Gastroesophageal sphincter (tissue), 4 donors: ENCODE measurements at regions not wholly inside any gene's neighbourhood (a gene's known extent, or its start where the extent isn't known, plus 50 kb on each side); places are given as distances from the start of the nearest gene placed in this dataset.
A peak's percentile ranks its signal among the peaks of the same experiment; 100 is the strongest.
"Not testable (repeated sequence)": the region's sequence is repeated elsewhere in the genome, so short reads cannot be mapped to it uniquely, and the experiment has no call there.

Source experiments
- ATAC-seq: fragments of 150-250 bp; one replicate; pipeline ENCODE4 v1.9.1; 2016; ENCODE audit warnings: mild to moderate bottlenecking, moderate library complexity
- H3K27ac ChIP-seq, 4 donors: fragments of 200-600 bp; sonication (generic) in 3 of 4; 1 replicate in 3 of 4; 2 replicates in 1 of 4; pipeline ENCODE4 v1.5.1; 2016 to 2019
- H3K27me3 ChIP-seq: fragments of 200-600 bp; sonication (generic); one replicate; pipeline ENCODE4 v1.5.1; 2019
- H3K36me3 ChIP-seq, 2 donors: fragments of 200-600 bp; sonication (generic); one replicate each; pipeline ENCODE4 v1.5.1; 2019; ENCODE audit warnings: control low read depth in 1 of 2
- H3K4me1 ChIP-seq, 3 donors: fragments of 200-600 bp; sonication (generic); 1 replicate in 2 of 3; 2 replicates in 1 of 3; pipeline ENCODE4 v1.5.1; 2016 to 2019; ENCODE audit warnings: control low read depth in 2 of 3
- H3K4me3 ChIP-seq, 2 donors: fragments of 200-600 bp; sonication (generic); one replicate each; pipeline ENCODE4 v1.5.1; 2019; ENCODE audit warnings: mild to moderate bottlenecking in 1 of 2, moderate library complexity in 1 of 2
- H3K9me3 ChIP-seq, 3 donors: fragments of 200-600 bp; sonication (generic); one replicate each; pipeline ENCODE4 v1.5.1; 2017 to 2019; ENCODE audit warnings: control low read depth in 2 of 3
- WGBS, 2 donors: methylation state at CpG; one replicate each; pipeline ENCODE4 v1.1.5; 2018; ENCODE audit warnings: low coverage in 1 of 2; 5-methylcytosine and 5-hydroxymethylcytosine counted together

DNA sequence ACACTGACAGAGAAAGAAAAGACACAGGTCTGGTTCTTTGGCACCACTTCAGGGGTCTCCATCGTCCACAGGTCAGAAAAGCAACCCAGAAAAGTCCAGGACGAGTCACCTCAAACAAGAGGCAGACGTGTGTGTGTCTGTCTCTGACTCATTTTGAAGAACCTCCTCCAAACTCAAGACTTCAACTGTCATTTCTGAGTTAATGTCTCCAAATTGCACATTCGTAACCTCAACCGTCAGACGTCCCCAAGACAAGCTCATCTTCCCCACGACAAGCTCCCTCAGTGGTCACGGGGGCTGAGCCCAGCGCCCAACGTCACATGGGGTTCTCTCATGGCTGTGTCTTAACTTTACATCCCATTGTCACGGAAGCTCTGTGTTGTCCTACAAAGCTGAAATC lies 70.2 kb upstream of the TNK2 start:
- H3K27me3 ChIP-seq, H3K4me1 ChIP-seq, ATAC-seq, H3K4me3 ChIP-seq, H3K9me3 ChIP-seq, H3K27ac ChIP-seq: not testable (repeated sequence)
- WGBS, 2 donors: no CpG with 5 or more reads among the region's 11 CpGs
- H3K36me3 ChIP-seq: peaks cover 7 to 90% of the 10 kb centered on the region in 2 donors

DNA sequence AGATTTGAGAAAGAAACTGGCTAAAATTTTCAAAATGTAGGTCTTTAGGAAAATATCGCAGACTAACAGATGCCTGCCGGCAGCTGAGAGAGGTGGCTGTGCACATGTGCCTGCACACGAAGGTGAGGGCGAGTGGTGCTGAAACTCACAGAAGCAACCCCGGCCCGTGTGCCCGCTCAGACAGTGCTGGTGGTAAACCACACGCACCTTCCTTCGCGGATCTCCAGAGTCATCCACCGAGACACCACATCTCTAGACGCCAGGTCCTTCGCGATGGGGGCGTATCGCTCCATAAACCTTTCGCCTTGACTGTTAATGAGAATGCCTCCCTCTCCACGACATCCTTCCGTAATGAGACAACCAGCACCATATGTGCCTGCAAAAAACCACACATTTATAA lies 68.5 kb upstream of the TNK2 start:
- not testable (repeated sequence) for H3K27me3 ChIP-seq, H3K27ac ChIP-seq, H3K9me3 ChIP-seq, H3K4me1 ChIP-seq, ATAC-seq, H3K4me3 ChIP-seq
- H3K36me3 ChIP-seq: peaks cover 7 to 87% of the 10 kb centered on the region in 2 donors
- no CpG with 5 or more reads among the region's 19 CpGs for WGBS, 2 donors

DNA sequence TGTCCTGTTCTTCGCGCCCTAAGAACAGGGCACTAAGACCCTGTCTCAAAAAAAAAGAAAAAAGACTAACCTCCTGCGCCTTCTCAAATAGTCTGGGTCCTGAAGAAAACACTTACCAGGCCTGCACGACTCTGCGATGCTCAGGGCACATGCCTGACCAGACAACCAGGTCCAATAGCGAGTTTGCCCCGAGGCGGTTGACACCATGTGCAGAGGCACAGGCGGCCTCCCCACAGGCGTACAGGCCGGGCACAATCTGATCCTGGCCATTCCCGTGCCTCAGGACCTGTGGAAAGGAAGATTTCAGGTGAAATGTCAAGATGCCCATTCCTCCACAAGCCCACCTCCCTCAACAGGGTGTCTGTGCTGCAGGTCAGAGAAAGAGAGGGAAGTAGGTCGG lies 65.9 kb upstream of the TNK2 start:
- H3K27me3 ChIP-seq, H3K4me3 ChIP-seq, H3K27ac ChIP-seq, H3K9me3 ChIP-seq, ATAC-seq, H3K4me1 ChIP-seq: not testable (repeated sequence)
- 100% methylated on average over 3 of the region's 13 CpGs; no CpG with 5 or more reads in 1 of the 2 donors for WGBS, 2 donors
- H3K36me3 ChIP-seq: peaks cover 7 to 92% of the 10 kb centered on the region in 2 donors

GRCh38 chr3:195970873-195971272 lies 62.5 kb upstream of the TNK2 start:
- peaks cover 0 to 84% of the 10 kb centered on the region in 2 donors for H3K36me3 ChIP-seq
- not testable (repeated sequence) for ATAC-seq

GRCh38 chr3:195969838-195970776 lies 61.8 kb upstream of the TNK2 start:
- H3K4me3 ChIP-seq, H3K27me3 ChIP-seq, H3K9me3 ChIP-seq, H3K27ac ChIP-seq, H3K4me1 ChIP-seq, ATAC-seq: not testable (repeated sequence)
- H3K36me3 ChIP-seq: peaks cover 0 to 84% of the 10 kb centered on the region in 2 donors
- 76% methylated on average over 4 of the region's 22 CpGs; no CpG with 5 or more reads in 1 of the 2 donors for whole genome bisulfite sequencing, 2 donors

More at GRCh38 chr3:195970873-195971272, 62.5 kb upstream of the TNK2 start:
- H3K27ac ChIP-seq, H3K4me3 ChIP-seq, H3K27me3 ChIP-seq, H3K9me3 ChIP-seq, H3K4me1 ChIP-seq: not testable (repeated sequence)
- WGBS, 2 donors: 80 to 84% methylated on average over 1 to 8 of the region's 9 CpGs

GRCh38 chr3:195969341-195969740 lies 61.0 kb upstream of the TNK2 start:
- not testable (repeated sequence) for H3K9me3 ChIP-seq, H3K4me3 ChIP-seq, H3K27ac ChIP-seq, H3K27me3 ChIP-seq, ATAC-seq, H3K4me1 ChIP-seq
- H3K36me3 ChIP-seq: peaks cover 0 to 84% of the 10 kb centered on the region in 2 donors
- WGBS, 2 donors: 86% methylated on average over 6 of the region's 9 CpGs; no CpG with 5 or more reads in 1 of the 2 donors

DNA sequence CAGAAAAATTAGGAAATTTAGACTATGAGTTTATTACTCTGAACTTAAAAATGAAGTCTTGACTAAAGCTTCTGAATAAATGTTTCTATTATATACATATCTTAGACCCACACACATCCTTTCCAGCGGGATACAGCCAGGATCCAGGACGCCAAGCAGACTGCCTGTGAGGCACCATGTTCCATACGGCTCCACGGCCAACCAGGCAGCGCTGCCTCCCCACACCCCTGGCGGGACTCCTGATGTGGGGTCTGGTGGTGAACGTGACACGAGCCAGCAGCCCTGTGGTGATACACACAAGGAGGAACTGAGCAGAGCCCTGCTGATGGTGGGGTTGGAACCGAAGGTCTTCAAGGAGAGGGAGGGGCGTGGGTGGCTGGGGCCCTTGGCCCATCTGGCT lies 59.8 kb upstream of the TNK2 start:
- not testable (repeated sequence) for ATAC-seq, H3K27me3 ChIP-seq, H3K4me3 ChIP-seq, H3K27ac ChIP-seq, H3K9me3 ChIP-seq, H3K4me1 ChIP-seq
- H3K36me3 ChIP-seq: peaks cover 0 to 84% of the 10 kb centered on the region in 2 donors
- 96% methylated on average over 4 of the region's 10 CpGs; no CpG with 5 or more reads in 1 of the 2 donors for WGBS, 2 donors

- not testable (repeated sequence) for H3K4me3 ChIP-seq, H3K9me3 ChIP-seq, H3K27ac ChIP-seq, H3K4me1 ChIP-seq, ATAC-seq, H3K27me3 ChIP-seq
- H3K36me3 ChIP-seq: peaks cover 0 to 87% of the 10 kb centered on the region in 2 donors
- WGBS, 2 donors: no CpG with 5 or more reads among the region's 16 CpGs
Measured at GRCh38 chr3:195967387-195967720, 59.0 kb upstream of the TNK2 start.

- ATAC-seq, H3K4me1 ChIP-seq, H3K27me3 ChIP-seq, H3K27ac ChIP-seq, H3K4me3 ChIP-seq, H3K9me3 ChIP-seq: not testable (repeated sequence)
- WGBS, 2 donors: 56 to 78% methylated on average over 3 to 5 of the region's 15 CpGs
- H3K36me3 ChIP-seq: peaks cover 0 to 87% of the 10 kb centered on the region in 2 donors
Measured at GRCh38 chr3:195966563-195967386, 58.4 kb upstream of the TNK2 start.

DNA sequence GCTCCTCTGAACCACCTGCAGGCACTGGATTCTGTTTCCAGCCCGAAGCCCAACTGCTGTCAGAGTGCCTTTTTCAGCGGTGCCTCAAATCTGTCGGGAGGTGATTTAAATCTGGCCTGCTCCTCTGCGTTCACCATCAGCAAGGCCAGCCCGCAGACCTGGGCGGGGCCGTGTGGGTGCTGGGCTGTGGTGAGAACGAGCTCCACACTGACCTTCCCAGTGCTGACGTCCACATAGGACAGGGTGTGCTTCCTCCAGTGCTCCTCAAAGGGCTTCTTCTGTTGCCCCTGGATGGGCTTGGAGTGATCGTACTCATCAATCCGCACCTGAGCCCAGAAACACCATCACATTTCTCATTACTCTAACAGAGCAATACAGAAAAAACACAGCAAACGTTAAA lies 56.9 kb upstream of the TNK2 start:
- not testable (repeated sequence) for H3K27me3 ChIP-seq, H3K4me3 ChIP-seq, H3K27ac ChIP-seq, H3K4me1 ChIP-seq, ATAC-seq, H3K9me3 ChIP-seq
- WGBS, 2 donors: 80 to 83% methylated on average over 1 to 5 of the region's 12 CpGs
- peaks cover 0 to 82% of the 10 kb centered on the region in 2 donors for H3K36me3 ChIP-seq

GRCh38 chr3:195964318-195965107 lies 56.2 kb upstream of the TNK2 start:
- not testable (repeated sequence) for ATAC-seq, H3K27ac ChIP-seq, H3K27me3 ChIP-seq, H3K9me3 ChIP-seq, H3K4me1 ChIP-seq, H3K4me3 ChIP-seq
- WGBS, 2 donors: 79 to 94% methylated on average over 4 to 8 of the region's 15 CpGs
- peaks cover 0 to 80% of the 10 kb centered on the region in 2 donors for H3K36me3 ChIP-seq

- H3K36me3 ChIP-seq: peaks cover 0 to 82% of the 10 kb centered on the region in 2 donors
Measured at GRCh38 chr3:195962222-195962621, 53.9 kb upstream of the TNK2 start.

More at GRCh38 chr3:195962222-195962621, 53.9 kb upstream of the TNK2 start:
- not testable (repeated sequence) for H3K9me3 ChIP-seq, H3K4me1 ChIP-seq, ATAC-seq, H3K4me3 ChIP-seq, H3K27me3 ChIP-seq
- H3K27ac ChIP-seq: peak overlapping the region in 1 of 4 donors; percentile 19
- 92% methylated on average over 2 of the region's 11 CpGs; no CpG with 5 or more reads in 1 of the 2 donors for WGBS, 2 donors
